ENCODE measurements at regions not wholly inside any gene's neighbourhood (a gene's known extent, or its start where the extent isn't known, plus 50 kb on each side); places are given as distances from the start of the nearest gene placed in this dataset.

DNA sequence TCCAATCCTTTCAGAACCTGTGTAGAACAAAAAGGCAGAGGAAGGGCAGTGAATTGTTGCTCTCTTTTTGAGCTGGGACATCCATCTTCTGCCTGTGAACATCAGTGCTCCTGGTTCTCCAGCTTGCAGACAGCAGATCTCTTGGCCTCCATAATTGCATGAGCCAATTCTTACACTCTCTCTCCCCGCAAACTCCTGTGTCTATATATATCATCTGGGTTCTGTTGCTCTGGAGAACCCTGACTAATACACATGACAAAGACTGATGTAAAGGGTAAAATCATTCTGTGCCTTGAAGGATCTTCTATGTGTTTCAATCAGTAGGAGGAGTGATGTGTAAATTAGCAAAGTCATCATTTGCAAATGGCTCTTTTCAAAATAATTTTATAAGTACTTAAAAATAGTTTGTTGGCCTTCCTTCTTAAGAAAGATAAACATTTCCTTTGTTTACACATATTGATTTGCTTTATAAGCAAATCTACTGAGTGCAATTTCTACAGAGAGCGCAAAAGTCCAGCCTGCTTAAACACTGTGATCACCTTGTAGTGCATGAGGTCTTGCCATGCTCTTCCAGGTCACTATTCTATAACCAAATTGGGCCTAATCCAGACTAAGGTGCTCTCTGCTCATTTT lies 154.9 kb upstream of the ANKRD28 start:
- no peak for ATAC-seq

DNA sequence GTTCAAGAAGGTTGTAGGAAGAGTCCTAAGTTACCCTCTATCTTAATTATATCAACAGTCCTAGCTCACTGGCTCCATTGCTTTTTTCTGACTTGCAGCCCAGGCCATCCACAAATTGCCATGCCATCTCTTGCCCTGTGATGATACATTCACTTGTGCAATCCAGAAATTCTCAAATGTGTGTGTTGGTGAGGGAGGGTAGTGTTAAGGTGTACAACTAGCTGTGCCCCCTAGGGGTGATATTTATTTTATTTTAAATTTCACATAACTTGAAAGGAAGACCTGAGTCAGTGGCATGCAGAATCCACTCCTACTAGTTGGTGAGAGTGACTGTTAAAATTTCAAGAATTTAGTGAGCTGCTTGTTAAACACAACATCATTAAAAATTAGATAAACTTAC lies 156.1 kb upstream of the ANKRD28 start:
- ATAC-seq: no peak

GRCh38 chr3:15955968-15956367 lies 158.2 kb upstream of the ANKRD28 start:
- ATAC-seq: no peak

DNA sequence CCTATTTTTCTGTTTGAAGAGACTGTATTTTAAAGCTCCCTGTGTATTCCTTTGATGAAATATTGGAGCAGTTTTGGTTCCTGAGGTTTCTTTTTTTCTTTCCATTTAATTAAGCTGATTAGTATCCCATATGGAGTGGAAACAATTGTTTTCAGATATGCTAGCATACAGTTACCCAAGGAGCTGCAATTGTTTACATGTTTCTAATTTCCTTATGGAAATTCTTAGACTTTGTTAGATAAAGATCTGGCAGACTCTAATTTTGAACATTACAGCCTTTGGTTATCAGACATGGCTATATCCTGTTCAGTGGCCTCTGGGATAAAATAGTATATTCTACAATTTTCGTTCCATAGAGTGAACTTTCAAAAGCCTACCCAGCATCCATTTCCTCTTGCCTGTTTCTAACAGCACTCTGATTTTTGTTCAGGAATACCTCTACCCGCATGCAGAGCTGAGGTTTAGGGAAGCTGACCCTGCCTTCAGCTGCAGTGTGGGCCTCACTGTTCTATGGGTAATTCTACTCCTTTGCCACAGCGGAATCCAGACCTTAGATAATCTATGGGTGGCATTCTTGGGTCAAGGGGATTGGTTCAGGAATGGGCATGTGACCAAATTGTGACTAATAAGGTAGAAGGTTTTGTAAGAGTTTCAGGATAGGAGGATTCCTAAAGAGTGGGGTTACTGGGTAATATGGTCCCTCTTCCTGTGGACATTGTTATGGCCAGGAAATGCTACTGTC lies 161.1 kb upstream of the ANKRD28 start:
- ATAC-seq: no peak

- no peak for ATAC-seq
Measured at GRCh38 chr3:15959434-15959811, 161.6 kb upstream of the ANKRD28 start.

DNA sequence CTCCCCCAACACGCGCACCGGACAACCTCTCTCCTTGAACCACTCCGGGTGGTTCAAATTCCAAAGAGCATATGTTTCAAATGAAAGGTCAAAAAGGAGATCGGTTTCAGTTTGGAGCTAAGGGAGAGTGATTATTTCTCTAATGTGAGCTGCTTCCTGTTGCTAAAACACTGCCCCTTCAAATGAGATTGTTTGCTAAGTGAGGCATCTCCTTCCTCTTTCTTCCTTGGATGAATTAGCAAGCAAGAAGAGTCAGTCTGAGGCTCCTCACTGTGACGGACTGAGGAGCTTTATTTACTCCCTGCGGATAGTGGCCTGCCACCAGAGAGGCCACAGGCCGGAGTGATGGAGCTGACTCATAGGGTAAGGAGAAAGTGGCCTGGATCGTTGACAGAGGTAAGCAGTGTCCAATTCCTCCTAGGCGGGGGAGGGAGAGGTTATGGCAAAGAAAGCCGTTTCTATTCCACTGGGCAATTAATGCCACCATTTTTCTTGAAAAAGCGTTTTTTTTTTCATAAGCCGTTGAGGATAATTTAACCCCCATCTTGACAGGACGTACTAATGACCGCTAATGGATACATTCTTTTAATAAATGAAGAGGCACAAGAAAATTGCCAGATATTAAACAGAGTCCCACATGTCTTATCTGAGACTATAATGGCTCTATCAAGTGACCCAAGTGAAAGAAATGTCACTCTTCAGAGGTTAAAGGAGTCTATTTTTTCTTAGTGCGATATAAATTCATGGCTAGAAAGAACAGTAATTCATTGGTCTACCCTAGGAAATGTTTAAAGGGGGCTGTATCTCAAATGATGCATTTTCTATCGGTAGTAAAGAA lies 167.0 kb upstream of the ANKRD28 start:
- no peak for ATAC-seq

DNA sequence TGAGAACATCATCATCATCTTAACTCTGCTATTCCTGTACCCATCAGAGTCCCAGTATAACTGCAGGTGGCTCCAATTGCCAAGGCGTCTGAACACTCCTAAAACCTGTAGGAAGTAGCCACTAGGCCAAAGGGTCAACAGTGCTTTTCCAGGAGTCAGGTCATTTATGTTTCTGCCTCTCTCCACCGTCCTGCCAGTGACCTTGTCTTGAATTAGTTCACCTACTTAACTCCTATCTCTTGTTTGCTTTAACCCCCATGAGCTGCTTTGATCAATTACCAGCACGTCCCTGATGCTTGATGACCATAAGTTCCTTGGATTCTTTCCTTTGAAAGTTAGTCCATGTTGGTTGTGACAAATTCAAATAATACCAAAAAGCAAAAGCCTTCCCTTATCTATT lies 169.8 kb upstream of the ANKRD28 start:
- no peak for ATAC-seq

DNA sequence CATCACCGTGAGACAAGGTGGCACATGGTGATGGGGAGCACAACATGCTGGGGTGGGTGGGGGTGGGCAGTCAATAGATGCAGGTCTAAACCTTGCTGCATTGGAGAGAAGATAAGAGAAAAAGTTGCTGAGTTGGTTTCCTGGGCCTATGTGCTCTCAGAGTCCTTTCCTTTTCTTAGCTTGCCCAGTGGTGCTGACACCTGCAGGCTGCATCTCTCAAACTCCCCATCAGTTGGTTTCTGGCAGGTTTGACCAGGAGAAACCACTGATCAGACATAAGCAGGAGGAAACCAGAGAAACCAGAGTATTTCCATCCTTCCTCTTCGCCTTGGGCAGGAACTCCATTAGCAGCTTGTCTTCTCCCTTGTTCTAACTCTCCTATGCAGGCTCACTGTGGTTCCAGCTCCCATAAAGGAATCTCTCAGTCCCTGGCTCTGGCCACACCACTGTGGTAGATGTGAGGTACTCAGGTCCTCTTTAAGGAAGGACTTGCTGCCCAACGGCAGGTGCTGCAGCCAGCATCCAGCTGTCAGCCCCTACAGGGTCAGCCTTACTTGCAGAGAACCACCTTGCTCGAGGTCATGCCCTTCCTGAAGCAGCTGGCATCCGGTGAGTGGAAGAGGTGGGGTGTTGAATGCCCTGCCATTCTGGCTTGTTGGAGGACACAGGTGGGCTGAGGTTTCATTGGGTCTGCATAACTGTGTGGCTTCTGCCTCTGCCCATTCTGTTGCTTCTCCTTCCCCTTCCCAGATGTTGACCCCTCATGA lies 172.3 kb upstream of the ANKRD28 start:
- ATAC-seq: no peak

DNA sequence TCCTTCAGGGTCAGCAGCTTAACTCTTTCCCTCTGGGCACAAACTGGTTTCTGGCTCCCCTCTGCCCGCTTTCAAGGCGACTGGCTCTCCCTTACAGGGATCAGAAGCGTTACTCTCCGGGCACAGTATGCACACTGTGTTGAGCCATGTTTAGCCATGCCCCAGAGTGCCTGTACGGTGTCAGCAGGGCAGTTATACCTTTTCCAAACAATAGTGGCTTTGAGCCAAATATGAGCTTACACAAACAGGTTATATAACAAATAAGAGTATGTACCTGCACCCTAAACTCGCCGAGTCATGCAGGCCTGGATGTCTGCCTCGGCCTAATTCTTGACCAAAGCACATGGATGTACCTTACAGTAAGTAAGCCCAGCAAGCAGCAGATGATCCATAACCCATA lies 175.6 kb upstream of the ANKRD28 start:
- no peak for ATAC-seq

- ATAC-seq: no peak
Measured at GRCh38 chr3:15973940-15974339, 176.2 kb upstream of the ANKRD28 start.

GRCh38 chr3:15974647-15975046 lies 176.9 kb upstream of the ANKRD28 start:
- ATAC-seq: no peak

GRCh38 chr3:15976524-15976923 lies 178.7 kb upstream of the ANKRD28 start:
- ATAC-seq: peak; percentile 63

GRCh38 chr3:15977090-15977489 lies 179.3 kb upstream of the ANKRD28 start:
- ATAC-seq: no peak

DNA sequence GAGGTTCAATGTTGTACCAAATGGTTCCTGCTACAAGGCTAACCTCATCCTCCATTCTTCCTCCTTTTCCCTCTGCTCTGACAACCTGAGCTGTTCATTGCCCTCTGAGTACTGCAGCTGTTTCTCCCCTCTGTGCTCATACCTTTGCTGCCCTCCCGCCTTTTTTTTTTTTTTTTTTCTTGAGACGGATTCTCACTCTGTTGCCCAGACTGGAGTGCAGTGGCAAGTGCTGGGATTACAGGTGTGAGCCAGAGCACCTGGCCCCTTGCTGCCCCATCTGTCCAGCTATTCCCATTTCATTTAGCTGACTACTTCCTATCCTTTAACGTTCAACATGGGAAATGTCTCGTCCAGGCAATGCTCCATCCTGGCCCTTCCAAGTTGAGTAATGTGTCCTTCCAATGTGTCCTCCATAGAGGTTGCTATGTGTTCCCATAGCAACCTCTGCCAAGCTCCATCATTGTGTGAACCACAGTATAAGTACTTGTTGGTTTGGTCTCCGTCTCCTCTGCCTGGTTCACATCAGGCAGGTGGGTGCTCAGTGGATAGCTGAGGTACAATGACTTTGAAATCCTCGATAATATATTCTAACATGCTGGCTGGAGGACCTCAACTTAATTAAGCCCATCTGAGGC lies 179.9 kb upstream of the ANKRD28 start:
- ATAC-seq: no peak

DNA sequence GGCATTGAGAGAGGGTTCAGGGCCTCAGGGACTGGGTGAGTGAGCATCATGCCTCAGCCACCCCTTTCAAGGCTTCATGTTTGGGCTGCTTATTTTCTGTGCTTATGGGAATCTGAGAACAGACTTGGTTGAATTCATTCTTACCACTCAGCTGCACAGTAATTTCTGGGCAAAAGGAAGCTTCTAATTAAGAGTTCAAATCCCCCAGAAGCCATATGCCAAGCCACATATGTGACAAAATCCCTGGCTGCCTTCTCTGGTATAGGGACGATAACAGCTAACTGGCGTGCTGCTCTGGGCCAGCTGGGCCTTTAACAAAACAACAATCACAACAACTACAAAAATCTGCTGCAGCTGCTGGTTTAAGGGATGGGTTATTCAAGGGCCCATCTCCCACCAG lies 181.0 kb upstream of the ANKRD28 start:
- ATAC-seq: no peak

DNA sequence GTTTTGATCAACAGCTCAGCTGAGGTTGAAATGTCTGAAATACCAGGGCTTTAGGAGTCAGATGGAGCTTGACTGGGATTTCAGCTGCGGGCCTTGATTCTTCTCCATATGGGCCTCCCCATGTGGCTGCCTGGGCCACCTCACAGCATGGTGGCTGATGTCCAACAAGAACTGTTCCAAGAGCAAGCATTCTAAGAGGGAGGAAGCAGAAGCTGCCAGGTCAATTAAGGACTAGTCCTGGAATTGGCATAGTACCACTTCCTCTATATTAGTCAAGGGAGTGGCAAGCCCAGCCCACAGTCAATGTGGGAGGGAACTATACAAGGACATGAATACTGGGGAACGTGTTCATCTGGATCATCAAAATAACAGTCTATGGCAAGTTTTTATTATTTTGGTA lies 181.7 kb upstream of the ANKRD28 start:
- ATAC-seq: peak; percentile 78

- no peak for ATAC-seq
Measured at GRCh38 chr3:15979900-15980299, 182.1 kb upstream of the ANKRD28 start.

DNA sequence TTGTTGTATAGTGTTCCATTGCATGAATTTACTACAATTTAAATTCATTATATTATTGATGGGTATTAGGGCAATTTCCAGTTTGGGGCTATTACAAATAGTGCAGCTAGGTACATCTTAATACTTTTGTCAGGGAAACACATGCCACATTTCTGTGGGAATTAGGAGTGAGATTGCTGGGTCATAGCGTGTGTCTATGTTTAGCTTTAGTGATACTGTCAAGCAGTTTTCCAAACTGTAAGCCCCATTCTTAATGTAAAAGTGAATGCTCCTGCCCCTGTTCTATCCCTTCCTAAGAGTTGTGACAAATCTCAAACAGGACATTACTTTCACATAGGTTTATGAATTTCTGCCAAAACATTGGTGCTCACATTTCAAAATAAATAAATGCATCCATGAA lies 184.5 kb upstream of the ANKRD28 start:
- no peak for ATAC-seq

GRCh38 chr3:15982667-15983196 lies 185.0 kb upstream of the ANKRD28 start:
- peak; percentile 99 for ATAC-seq

- no peak for ATAC-seq
Measured at GRCh38 chr3:15983232-15983631, 185.5 kb upstream of the ANKRD28 start.

DNA sequence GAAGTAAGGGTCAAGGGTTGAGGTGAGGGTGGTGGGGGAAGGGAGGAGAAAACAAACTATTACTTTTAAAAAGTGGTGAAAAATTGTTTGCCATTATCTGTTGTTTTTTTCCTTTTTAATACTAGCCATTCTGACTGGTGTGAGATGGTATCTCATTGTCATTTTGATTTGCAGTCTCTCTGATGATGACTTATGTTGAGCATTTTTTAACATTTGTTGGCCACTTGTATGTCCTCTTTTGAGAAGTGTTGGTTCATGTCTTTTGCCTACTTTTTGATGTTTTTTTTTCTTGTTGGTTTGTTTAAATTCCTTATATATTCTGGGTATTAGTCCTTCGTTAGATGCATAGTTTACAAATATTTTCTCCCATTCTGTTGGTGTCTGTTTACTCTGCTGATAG lies 185.9 kb upstream of the ANKRD28 start:
- ATAC-seq: no peak

- no peak for ATAC-seq
Measured at GRCh38 chr3:15989419-15989818, 185.1 kb upstream of the GALNT15 start.
